Right forelimb (tissue), 1 donor: ENCODE measurements at regions not wholly inside any gene's neighbourhood (a gene's known extent, or its start where the extent isn't known, plus 50 kb on each side); places are given as distances from the start of the nearest gene placed in this dataset.
"Not testable (repeated sequence)": the region's sequence is repeated elsewhere in the genome, so short reads cannot be mapped to it uniquely, and the experiment has no call there.

ENCODE experiments used
- DNase-seq: peaks from one replicate; pipeline ENCODE4 v3.0.0-alpha.2; 2018

GRCh38 chr14:53741479-53742232 lies 215.0 kb downstream of the BMP4 start:
- DNase-seq: no peak

- no peak for DNase-seq
These were observed 216.1 kb downstream of the BMP4 start for GRCh38 chr14:53740570-53740969.

GRCh38 chr14:53735916-53736315 lies 220.7 kb downstream of the BMP4 start:
- DNase-seq: no peak

- no peak for DNase-seq
These were observed 233.4 kb downstream of the BMP4 start for GRCh38 chr14:53723221-53723620.

- DNase-seq: no peak
These were observed 237.1 kb downstream of the BMP4 start for GRCh38 chr14:53719536-53719935.

- no peak for DNase-seq
These were observed 240.0 kb downstream of the BMP4 start for GRCh38 chr14:53716578-53716977.

GRCh38 chr14:53715193-53715721 lies 241.4 kb downstream of the BMP4 start:
- DNase-seq: no peak

- no peak for DNase-seq
These were observed 242.0 kb downstream of the BMP4 start for GRCh38 chr14:53714495-53715192.

- DNase-seq: not testable (repeated sequence)
These were observed 243.7 kb downstream of the BMP4 start for GRCh38 chr14:53712901-53713300.

- DNase-seq: no peak
These were observed 245.4 kb downstream of the BMP4 start for GRCh38 chr14:53711205-53711604.

- DNase-seq: no peak
These were observed 246.0 kb downstream of the BMP4 start for GRCh38 chr14:53710615-53711014.

- no peak for DNase-seq
These were observed 247.2 kb downstream of the BMP4 start for GRCh38 chr14:53709381-53709780.

- no peak for DNase-seq
These were observed 253.2 kb downstream of the BMP4 start for GRCh38 chr14:53703457-53703856.

- DNase-seq: no peak
These were observed 255.3 kb downstream of the BMP4 start for GRCh38 chr14:53701108-53701875.

- DNase-seq: no peak
These were observed 260.2 kb downstream of the BMP4 start for GRCh38 chr14:53696217-53696965.

GRCh38 chr14:53695692-53696214 lies 260.9 kb downstream of the BMP4 start:
- no peak for DNase-seq

- DNase-seq: no peak
These were observed 263.7 kb downstream of the BMP4 start for GRCh38 chr14:53692885-53693284.

GRCh38 chr14:53692451-53692850 lies 264.2 kb downstream of the BMP4 start:
- DNase-seq: no peak

GRCh38 chr14:53683229-53683628 lies 273.4 kb downstream of the BMP4 start:
- DNase-seq: no peak

GRCh38 chr14:53672526-53672925 lies 284.1 kb downstream of the BMP4 start:
- DNase-seq: no peak

- no peak for DNase-seq
These were observed 285.9 kb downstream of the BMP4 start for GRCh38 chr14:53670701-53671100.

- no peak for DNase-seq
These were observed 287.7 kb downstream of the BMP4 start for GRCh38 chr14:53668897-53669296.
